ENCODE measurements at regions not wholly inside any gene's neighbourhood (a gene's known extent, or its start where the extent isn't known, plus 50 kb on each side); places are given as distances from the start of the nearest gene placed in this dataset.
"Not testable (repeated sequence)": the region's sequence is repeated elsewhere in the genome, so short reads cannot be mapped to it uniquely, and the experiment has no call there.

DNA sequence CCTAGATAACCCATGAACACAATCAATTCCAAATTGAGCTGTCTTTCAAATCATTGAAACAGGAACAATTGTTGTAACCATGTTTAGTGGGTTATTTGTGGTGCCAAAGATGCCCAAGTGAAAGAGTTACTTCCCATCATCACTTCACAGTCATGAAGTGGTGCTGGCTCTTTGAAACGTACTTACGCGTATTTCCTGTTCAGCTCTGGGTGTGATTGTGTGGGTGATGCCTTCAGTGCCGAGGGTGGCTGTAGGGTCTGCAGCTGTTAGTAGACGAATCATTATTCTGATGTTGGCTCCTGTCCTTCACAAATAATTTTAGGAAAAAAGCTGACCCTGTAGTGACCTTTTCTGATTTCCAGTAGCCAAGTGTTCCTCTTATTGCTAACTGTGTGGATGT is 323.1 kb upstream of the KIAA1217 start:
- DNase-seq = no peak

DNA sequence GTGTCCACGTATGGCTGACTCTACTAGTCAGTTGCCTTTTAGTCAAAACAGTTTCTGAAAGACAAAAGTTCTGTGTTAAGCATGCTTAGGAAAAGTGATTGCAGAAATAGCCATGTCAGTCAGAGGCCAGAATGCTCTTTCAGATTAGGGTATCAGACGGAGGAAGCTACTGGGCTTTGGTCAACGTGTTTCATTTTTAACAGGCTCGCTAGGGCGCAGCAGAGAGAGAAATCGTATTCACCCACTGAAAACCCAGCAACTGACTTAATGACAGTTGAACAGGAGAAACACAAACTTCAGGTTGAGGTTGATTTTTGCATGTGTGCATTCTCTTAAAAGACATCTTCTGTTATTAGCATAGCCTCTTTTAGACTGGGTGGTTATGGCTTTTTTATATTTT is 322.6 kb upstream of the KIAA1217 start:
- no peak for DNase-seq

DNA sequence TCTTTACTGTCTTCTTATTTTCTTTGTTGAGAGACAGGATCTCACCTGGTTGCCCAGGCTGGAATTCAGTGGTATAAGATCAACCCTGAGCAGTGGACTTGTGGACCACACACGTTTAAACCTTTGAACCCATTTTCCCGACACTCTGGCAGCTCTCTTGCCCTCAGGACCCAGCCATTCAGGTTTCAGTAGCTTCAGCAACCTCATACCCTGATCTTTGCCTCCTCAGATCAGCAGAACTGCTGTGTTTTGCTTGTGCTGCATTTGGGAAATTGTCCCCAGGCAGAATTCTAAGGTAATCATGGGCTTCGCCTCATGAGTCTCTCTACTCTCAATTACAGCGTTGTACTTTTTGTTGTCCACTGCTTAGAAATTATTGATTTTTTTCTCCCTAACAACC is 317.6 kb upstream of the KIAA1217 start:
- DNase-seq = no peak

DNA sequence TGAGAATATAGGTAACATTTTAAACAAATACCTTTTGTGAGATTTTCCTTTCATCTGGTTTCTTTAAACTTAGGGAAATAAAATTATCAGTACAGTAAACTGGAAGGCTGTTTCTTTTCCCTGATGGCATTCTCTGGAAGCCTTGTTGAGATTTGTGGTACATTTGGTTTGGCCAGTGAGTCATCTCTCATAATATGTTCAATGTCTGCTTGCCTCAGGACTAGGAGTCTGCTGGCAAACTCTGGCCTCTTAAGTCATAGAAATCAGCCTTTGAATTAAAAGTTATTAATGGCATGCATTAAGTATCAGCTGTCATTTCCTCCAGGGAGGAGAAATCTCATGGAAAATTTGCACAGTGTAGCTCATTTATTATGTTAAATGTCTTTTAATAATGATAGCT is 316.6 kb upstream of the KIAA1217 start:
- DNase-seq = no peak

DNA sequence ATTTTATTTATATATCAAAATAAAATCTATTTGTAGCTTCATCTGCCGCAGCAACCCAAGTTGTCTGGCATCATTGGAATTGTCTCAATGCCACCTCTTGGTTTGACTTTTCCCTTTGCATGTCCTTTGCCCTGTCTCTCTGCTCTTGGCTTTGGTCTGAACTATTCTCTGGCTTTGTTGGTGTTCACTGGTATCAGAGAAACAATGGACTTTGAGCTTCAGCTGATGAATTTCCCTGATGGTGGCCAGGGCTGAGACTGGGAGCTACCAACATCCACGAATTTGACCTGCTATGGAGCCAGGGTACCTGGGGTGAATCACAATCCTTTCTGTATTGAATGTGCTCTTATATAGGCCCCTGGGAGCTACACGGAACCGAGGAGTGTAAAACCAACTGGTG is 311.7 kb upstream of the KIAA1217 start:
- DNase-seq = no peak

DNA sequence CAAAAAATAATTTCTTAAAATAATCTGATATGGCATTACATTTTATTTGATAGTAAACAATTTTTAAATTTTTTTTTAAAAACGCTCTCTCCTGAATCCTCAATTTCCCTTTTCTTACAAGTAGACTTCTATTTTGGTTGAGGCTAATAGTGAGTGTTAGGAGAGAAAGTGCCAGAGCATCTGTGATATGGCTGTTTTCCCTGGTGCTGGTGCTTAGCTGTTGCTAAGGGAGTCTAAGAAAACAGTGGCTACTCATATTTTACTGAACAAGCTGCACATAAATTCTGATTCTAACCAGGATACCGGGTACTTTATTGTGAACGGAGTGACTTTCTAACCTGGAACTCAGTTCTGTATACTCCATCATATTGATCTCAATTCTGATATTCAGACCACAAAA is 311.1 kb upstream of the KIAA1217 start:
- DNase-seq = no peak

DNA sequence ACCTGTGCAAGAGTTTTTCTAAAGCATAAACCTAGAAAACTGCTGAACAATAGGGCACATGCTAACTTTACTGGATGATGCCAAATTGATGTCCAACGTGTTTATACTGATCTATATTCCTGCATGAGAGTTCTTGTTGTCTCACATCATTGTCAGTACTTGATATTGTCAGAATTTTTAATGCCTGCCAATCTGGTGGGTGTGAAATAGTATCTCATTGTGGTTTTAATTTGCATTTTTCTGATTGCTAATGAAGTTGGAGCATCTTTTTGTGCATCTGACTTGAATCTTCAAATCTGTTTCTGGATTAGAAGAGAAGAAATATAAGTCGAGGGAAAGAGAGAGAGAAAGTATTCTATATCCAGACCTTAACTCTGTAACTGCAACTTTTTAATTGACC is 309.8 kb upstream of the KIAA1217 start:
- DNase-seq = no peak

DNA sequence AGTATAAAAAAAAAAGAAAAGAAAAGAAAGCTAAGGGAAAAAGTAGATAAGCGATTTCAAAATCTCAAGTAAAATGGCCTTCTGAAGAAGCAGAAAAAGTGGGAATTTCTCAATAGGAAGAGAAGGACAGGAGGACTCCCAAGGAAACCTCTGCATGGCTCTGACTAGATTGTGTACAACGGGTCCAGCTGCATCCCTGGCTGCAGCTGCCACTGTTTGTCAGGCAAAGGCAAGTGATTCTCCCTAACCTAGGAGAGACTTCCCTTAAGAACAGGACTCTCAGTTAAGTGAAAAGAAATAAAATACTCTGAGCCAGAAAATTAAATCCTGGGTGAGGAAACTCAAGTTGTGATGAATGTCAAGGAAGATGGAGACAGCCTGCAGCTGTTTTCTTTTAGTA is 298.6 kb upstream of the KIAA1217 start:
- DNase-seq = no peak

DNA sequence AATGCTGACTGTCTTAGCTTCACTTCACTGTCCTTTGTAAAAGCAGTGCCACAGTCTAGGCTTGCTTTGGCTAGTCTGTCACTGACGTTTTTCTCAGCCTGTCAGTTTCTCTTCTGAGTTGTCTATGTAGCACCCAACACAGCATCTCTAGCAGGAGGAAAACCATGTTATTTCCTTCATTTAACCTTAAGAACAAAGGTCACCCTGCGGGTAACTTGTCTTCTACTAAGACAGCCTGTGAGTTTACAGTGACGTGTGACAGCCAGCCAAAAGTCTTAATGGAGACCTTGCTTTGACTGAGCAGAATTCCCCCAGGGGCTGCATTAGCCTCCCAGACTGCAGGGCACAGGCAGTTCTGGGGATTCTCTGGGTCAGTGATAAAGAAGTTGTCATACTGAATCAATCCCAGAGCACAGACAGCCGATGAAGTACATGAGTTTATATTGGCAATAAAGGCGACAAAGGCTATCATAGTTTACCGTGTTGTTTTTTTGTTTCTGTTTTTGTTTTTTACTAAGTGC is 296.0 kb upstream of the KIAA1217 start:
- DNase-seq = no peak

DNA sequence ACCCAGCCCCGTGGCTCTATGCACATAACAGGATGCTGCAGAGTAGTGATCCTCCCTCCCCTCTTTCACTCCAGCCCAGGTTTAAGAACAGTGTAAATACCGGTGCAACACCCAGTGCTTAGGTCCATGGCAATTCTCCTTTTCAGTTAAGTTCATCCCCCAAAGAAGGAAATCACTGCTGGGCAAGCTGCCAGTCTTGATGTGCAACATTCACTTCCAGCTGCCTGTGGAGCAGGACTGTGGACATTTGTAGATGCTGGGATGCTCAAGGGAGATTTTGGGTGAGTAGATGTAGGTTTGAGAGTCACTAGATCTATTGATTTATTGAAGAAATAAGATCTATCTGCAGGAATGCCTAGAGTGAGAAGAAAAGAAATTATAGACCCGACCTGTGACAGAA is 294.3 kb upstream of the KIAA1217 start:
- DNase-seq = no peak

DNA sequence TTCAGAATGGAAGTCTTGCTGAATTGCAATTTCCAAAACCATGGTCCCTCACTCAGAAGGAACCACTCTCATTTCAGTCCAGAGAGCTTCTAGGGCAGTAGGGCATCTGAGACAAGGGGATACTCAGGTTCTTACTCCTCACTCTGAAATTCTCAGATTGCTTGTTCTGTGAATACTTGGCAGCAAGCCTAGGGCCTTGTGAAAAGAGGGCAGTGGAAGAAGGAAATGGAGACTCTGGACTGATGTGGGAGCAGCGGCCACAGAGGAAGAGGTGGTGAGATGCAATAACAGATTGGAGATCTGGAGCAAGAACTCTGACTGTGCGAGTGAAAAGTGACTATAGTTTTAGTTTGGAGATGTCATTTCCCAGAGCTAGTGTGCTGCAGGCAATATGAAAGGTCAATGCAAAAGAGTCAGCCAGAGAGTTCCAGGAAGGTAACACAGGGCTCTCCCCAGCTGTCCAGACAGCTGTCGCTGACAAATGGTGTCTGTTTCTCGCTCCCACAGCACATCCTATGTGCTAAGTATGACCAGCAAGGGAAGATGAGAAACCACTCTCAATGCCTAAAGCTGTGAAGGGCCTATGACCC is 291.6 kb upstream of the KIAA1217 start:
- DNase-seq = no peak

DNA sequence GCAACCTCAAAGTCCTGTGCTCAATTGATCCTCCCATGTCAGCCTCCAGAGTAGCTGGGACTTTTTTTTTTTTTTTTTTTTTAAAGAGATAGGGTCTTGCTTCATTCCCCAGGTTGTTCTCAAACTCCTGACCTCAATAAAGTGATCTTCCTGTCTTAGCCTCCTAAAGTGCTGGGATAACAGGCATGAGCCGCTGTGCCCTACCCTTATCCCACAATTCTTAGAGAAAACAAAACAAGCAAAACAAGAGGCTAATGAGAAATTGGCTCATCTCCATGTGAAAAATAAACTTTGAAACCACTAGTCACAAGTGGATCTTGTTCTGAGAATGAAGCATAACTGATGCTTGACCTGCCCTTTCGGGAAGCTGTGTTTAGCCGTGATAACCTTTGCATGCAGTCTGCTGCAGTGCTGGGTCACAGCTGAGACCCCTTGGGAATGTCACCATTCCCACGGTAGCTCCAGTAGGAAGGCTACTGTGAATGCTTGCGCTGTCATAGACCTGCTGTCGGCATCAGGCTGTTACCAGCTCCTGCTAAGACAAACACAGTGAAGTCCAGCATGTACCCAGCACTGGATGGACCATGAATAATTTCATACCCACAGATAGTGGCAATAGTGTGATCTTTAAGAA is 290.7 kb upstream of the KIAA1217 start:
- no peak for DNase-seq

DNA sequence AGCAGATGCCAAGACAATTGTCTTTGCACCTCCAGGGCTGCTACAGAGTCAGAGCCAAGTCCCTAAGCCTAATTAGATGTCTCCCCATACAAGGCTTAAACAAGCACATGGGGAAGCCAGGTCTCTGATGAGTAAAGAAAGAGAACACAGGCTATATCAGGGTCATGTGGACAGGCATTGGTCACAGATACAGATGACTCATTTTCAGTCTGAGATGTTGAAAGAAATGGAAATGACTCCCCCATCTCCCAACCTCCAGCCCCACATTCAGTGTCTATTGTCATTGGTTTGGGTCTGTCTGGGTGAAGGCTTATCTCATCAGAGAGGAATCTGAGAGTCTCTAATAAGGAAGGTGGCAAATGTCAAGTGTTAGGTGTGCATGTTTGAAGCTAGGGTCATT is 290.1 kb upstream of the KIAA1217 start:
- DNase-seq = no peak

DNA sequence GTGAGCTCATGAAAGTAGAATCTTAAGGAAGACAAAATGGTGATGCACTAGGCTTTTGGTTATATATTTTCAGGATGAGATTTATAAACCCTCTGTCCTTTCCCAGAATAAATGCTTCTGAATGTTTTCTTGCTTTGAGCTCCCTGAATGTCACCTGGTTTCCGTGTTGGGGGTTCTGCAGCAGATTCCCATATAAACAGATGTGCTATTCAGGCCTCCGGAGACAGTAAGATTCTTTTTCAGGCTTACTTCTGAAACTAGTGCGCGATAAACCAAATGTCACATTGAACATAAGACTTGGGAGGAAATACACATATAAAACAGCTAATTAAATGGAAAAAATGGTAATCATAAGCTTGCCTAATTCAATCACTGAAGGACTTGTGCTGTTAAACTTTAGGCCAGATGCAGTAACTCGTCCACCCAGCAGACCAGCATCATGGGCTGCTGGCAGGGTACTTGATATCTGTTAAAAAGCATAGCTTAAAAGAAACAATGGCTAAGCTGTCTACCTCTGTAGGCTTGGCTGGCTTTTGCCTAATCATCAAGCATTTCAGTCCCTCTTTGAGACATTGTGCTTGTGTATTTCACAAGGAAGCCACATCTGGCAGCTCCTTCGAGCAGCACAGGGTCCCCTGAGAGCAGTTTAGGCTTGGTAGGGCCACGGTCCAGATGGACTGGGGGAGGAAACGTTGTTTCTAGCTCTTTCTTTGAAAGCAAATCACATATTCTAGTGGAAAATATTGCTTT is 281.2 kb upstream of the KIAA1217 start:
- DNase-seq = no peak

DNA sequence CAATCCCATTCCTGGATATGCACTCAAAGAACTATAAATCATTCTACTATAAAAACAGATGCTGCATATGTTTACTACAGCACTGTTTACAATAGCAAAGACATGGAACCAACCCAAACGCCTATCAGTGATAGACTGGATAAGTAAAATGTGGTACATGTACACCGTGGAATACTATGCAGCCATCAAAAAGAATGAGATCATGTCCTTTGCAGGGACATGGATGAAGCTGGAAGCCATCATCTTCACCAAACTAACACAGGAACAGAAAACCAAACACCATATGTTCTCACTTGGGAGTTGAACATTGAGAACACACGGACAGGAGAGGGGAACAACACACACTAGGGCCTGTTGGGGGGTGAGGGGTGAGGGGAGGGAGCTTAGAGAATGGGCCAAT is 274.9 kb upstream of the KIAA1217 start:
- not testable (repeated sequence) for DNase-seq

DNA sequence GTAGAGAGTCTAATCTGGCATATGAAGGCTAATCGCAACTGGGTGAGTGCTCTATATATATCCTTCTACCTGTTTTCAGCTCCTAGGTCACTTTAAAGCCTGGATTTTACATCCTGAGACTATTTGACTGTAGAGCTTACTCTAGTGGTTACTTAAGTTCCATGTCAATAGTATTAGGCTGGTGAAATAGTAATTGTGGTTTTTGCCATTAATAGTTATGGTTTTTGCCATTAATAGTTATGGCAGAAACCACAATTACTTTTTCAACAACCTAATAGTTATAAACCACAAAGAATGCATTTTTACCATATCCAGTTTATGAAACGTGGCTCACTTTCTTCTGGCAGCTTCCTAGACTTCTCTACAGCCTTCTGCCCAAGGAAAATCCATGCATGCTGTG is 263.1 kb upstream of the KIAA1217 start:
- DNase-seq = no peak

DNA sequence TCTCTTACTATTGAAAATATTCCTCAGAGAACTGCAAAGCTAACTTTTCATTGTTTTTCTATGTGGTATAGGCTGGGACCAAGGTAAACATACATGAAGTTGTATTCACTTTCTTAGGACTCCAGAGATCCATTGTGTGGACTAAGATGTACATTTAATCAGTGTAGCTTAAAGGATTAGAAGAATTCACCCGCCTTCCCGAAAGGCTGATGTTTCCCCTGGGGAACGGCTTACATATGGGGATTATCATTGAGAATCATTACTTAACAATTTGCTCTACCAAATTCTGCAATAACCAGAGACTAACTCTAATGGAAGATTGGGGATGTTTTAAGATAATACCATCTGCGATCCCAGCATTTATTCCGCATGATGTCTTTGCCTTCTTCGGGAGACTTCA is 257.1 kb upstream of the KIAA1217 start:
- no peak for DNase-seq

DNA sequence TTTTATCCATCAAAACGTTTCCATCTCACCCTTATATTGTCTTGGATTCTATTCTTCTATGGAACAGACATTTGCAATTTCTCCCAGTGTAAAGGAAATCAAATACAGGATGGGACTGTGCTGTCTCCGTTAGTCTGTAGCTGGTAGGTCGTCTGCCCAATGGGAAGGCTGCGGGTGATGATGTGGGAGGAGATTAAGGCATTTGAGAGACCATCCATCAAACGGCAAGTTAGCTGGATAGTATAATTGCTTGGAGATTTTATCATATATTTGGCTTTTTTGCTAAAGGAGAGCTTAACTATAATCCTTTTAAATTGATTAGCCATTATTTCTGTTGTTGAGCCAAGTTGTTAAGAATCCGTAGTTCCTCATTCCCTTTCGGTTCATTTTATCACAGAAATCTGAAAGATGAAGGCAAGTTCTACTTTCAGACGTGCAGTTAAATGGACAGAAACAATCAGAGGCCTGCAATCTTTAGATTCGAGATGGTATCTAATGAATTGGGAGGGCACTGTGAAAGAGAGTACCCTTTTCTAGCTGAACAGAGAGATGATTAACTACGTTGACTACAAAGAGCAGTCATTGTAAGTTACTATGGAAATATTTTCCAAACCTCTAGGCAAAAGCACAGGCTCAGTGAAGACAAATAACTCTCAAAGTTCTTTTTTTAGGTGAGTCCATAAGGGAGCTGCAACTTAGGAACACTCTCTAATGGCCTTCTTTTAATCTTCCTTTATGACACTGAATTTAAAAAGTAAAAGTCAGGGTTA is 253.3 kb upstream of the KIAA1217 start:
- DNase-seq = no peak

DNA sequence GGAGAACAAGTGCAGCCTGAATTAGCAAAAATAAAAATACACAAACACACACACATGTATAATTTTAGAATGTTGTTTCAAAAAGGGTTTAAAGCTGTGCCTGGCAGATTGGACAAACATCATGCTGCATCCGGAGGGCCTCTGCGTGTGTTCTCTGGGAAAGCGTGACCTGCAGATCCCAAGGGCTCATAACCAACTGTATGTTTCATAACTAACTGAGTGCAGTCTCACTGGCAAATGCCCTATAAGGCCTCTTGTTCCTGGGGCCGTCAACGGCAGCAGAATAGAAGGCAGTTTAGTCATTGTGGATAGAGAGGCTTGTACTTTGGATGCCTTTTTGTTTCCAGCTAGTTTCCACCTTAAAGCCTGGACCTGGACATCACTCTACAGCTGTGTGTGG is 243.8 kb upstream of the KIAA1217 start:
- DNase-seq = no peak

DNA sequence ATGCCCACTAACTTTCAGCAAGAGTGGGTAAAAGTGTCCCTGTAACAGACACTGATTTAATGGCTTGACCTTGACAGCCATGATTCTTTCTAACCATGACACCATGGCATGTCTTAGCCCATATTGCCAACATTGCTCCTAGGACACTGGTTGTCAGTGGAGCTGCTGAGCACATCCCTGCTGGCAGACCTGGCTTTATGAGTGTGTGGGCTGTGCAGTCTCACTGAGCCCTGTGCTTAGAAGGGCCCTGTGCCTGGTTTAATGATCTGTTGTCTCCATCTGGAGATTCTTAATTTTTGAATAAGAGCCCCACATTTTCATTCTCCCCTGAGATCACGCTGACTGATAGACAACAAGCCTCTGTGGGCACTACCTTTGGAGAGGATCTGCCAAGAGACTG is 243.1 kb upstream of the KIAA1217 start:
- DNase-seq = no peak

DNA sequence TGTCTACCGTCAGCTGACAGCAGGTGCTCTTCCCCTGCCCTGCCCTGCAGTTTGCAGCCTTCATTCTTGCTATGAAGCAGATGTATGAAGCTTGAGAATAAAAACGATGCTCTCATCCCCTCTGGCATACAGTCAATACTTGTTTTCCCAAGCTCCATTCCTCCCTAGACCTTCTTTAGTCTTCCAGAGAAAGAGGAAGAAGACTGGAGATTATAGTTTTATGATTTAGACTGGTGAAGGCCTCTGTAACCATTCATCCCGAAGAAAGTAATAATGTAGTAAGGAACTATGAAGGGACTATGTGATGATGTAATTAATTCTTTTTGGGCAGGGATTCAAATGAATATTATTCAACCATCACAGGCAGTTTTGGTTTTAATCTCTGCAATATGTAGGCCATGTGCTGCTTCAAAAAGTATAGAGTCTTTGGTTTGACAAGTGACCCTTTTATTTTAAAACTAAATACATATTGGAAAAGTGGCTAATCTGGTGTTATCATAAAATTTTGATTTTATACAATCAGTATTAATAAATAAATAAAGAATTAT is 242.4 kb upstream of the KIAA1217 start:
- DNase-seq = no peak

DNA sequence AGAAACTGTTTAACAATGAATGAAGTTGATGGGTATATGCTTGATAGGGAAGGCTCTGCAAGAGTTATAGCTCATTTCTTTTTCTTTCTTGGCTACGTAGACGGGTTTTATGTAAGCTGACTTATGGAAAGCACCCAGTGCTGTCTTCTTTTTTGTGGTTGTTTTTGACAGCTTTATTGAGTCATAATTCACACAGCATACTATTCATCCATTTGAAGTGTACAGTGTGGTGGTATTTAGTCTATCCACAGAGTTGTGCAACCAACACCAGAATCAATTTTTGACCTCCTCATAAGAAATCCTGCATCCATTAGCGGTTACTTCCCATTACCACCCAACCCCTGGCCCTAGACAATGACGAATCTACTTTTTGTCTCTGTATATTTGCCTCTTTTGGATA is 240.6 kb upstream of the KIAA1217 start:
- DNase-seq = no peak

DNA sequence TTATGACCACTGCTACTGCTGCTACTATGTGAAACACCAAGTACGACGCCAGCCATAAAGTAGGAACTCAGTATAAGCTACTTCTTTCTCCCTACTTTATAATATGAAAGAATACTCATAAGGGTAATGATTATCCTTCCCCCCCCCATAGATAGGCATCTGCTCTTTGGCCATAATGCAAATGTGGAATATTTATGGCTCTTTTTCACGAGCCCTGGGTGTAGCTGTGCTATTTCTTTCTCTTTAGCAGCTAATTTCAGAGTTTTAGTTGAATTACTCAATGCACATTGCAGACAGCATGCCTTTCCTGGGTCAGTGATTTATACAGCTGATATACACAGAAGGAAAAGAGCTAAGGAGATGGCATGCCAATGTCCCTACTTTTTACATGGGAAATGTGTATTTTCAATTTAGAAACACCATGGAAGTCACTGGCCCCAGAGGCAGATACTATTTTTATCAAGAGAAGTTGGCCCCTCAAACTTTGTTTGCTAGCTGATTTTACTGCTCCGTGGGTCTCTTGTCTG is 234.1 kb upstream of the KIAA1217 start:
- no peak for DNase-seq
